Dedifferentiated amniotic fluid mesenchymal stem cell (primary cell): ENCODE measurements at regions not wholly inside any gene's neighbourhood (a gene's known extent, or its start where the extent isn't known, plus 50 kb on each side); places are given as distances from the start of the nearest gene placed in this dataset.
"Not testable (repeated sequence)": the region's sequence is repeated elsewhere in the genome, so short reads cannot be mapped to it uniquely, and the experiment has no call there.

Experiments used
- DNase-seq: peaks from one replicate; pipeline ENCODE4 v3.0.0-alpha.2; 2016; ENCODE audit errors: extremely low spot score

DNA sequence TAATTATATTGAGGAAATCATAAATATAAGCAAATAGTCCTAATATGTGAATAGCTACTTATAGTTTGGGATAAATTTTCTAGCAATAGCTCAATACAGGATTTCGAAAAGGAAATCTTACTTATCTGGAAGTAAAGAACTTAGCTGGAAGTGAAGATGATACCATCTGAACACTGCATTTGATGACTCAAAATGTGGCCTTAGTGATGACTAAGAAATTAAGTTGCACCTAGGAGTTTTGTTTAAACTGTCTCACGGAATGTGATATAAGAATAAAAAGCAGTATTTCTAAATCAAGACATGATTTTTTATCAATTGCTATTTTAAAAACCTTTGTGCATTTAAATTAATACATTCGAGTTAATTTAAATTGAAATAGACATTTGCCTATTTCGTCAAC, 91.2 kb downstream of the EOMES start:
- no peak for DNase-seq

- no peak for DNase-seq
These were observed 92.8 kb downstream of the EOMES start for GRCh38 chr3:27629366-27629765.

- DNase-seq, result no peak
These were observed 93.9 kb downstream of the EOMES start for GRCh38 chr3:27628026-27628750.

- no peak for DNase-seq
These were observed 95.5 kb downstream of the EOMES start for GRCh38 chr3:27626596-27627118.

DNA sequence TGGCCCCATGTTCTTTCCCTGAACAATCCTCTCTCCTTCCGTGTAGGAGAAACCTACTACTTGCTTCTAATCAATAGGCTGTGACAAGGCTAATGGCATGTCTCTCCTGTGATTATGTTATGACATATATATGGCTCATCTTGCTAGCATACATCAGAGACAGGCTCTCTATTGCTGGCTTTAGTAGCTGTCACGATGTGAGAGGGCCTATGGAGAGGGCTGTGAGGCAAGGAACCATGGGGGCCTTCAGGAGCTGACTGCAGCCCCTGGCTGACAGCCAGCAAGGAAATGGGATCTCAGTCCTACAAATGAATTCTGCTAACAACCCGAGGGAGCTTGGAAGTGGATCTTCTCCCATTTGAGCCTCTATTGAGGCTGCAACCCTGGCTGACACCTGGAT, 96.3 kb downstream of the EOMES start:
- DNase-seq, result no peak

- no peak for DNase-seq
These were observed 98.9 kb downstream of the EOMES start for GRCh38 chr3:27623085-27623753.

DNA sequence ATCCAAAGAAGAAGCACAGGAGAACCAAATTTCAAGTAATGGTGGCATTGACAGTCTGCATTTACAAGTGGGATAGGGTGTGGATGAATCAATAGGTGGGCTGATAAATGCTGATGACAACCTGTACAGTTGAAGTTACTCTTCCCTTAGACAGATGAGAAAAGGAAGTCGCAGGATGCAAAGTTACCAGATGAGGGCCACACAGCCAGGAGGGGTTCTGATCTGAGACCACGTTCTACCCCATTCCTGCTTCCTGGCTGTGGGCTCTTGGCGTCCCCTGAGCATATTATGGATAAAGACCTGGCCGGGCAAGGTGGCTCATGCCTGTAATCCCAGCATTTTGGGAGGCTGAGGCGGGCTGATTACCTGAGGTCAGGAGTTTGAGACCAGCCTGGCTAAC, 104.6 kb downstream of the EOMES start:
- no peak for DNase-seq

GRCh38 chr3:27616031-27616430, 106.1 kb downstream of the EOMES start:
- no peak for DNase-seq

GRCh38 chr3:27615555-27615954, 106.6 kb downstream of the EOMES start:
- no peak for DNase-seq

GRCh38 chr3:27614592-27614991, 107.5 kb downstream of the EOMES start:
- DNase-seq, result no peak

- DNase-seq, result peak; percentile 79
These were observed 108.2 kb downstream of the EOMES start for GRCh38 chr3:27613846-27614500.

DNA sequence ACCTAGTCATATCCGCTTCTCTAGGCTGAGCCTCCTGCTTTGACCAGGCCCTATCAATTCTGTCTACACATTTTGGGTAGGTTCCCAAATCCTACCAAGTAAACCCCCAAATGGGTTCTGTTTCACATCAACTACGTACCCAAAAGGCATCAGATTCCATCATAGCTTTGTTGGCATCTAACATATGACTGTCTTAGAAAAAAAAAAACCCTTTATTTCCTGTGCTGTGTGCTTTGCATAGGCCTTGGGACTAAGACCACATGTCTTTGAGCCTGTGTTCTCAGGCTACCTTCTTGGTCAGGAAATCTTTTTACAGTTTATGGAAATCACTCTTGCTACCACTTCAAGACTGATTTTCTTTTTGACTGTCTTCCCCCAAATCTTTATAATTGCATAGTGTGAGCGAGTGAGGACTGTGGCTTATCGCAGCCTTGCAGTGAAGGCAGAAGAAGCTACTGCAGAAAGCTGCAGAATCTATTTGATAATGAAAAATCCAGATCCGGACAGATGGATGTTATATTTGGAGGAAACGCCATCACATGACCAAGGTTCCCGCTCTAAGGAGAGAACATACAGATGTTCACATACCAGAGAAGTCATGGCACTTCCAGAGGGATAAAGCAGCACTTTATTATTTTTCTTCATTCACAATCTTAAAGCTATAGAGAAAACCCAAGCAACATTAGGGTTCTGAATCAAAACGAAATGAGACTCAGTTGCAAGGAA, 111.2 kb downstream of the EOMES start:
- no peak for DNase-seq

- no peak for DNase-seq
These were observed 114.8 kb downstream of the EOMES start for GRCh38 chr3:27607370-27607769.

DNA sequence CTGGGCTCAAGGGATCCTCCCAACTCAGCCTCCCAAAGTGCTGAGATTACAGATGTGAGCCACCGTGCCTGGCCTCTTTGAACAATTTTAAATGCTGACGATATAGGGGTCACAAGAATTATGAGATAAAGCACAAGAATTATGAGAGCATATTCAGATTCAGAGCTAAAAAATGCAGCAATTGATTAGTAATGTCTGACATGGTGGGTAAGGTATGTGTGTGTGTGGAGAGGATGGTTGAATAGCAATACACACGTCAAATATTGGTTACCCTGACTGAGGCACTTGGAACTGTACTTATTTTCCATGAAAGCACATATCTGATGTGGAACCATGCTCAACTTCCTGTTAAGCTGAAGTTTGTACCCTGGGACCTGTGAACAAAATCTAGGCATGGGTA, 115.6 kb downstream of the EOMES start:
- DNase-seq, result no peak

GRCh38 chr3:27601311-27601710, 117.1 kb upstream of the SLC4A7 start:
- DNase-seq, result not testable (repeated sequence)

- not testable (repeated sequence) for DNase-seq
These were observed 115.6 kb upstream of the SLC4A7 start for GRCh38 chr3:27599741-27600140.

GRCh38 chr3:27596921-27597320, 112.7 kb upstream of the SLC4A7 start:
- DNase-seq, result peak; percentile 19

DNA sequence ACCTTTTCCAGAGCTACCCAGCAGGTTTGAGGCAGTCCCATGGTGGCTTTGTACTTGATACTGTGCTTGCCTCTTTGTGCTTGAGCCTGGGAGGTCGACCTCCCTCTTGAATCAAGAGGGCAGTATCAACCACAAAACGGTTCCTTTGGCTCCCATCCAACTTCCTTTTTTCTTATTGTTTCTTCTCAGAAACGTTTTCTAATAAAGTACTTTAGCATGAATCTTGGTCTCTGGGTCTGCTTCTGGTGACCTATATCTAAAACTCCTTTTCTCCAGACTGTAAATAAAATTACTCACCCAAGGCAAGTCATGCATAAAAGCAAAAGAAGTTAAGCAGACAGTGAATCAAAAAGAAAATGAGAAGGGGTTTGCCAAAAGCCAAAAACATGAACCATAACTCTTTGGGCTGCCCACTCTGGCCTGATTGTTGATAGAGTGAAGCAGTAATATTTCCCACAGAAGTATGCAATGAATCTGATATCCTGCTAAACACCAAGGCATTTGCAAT, 112.2 kb upstream of the SLC4A7 start:
- DNase-seq, result peak; percentile 17

DNA sequence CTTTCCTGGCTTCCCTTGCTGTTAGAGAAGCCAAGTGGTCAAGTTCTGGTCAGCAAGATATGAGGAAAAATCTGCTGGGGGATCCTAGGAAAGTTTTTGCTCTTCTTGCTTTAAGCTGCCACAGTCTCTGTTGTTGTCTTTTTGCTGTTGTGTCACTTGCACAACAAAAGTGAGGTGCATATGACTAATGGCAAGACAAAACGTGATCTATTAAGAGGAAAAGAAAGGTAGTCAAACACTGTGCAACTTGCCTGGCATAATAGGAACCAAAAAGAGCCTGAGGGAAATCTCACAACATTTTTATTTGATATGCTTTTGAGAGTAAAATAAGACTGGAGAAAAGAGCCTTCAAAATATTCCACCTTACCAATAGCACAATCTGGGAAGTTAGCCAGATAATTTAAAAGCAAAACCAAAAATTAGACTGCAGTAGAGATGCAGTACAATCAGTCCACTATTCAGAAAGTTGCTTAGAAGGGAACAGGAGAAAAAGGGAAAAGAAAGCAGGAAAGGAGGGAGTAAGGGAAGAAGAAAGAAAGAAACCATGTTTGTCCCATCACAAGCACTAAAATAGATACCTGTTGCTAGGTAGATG, 110.0 kb upstream of the SLC4A7 start:
- peak; percentile 54 for DNase-seq

DNA sequence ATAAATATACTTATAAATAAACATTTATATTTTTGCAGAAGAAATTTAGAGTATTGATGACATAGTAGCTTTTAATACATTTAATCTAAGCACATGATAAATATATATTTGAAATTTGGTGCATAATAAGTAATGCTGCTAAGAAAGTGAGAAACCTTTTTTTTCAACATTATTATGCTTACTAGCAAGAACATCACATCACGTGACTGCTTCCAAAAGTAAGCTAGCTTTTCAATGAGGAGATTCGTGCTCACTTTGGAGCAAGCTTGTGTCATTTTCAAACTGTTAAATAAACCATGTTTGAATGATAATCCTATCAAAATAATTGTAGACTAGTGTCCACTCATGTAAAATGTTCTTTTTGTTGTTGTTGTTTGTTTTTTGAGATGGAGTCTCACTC, 109.0 kb upstream of the SLC4A7 start:
- DNase-seq, result no peak
